ENCODE measurements at regions not wholly inside any gene's neighbourhood (a gene's known extent, or its start where the extent isn't known, plus 50 kb on each side); places are given as distances from the start of the nearest gene placed in this dataset.

- DNase-seq (no peak), ATAC-seq (no peak)
- Histone ChIP-seq H3K36me3 (no peaks in the 10 kb centered on the region), H3K27me3 (no peaks in the 10 kb centered on the region), H3K9me3 (no peaks in the 10 kb centered on the region), H3K4me3 (no peak overlapping the region), H3K4me1 (no peaks in the 10 kb centered on the region), H3K27ac (no peak overlapping the region)
- intact Hi-C loops (cut with DNase I), result no loop called here
- WGBS (ENCODE audit: insufficient coverage, low coverage, low lambda C conversion rate, missing lambda C conversion rate), result 51% methylated on average over 2 of the region's 2 CpGs
- TF ChIP-seq CTCF (IDR thresholded peaks at IDR 0.05) (no peak), POLR2A (IDR thresholded peaks at IDR 0.05) (no peak)
Measured at GRCh38 chr11:109135627-109136026, 286.4 kb upstream of the C11orf87 start.

- intact Hi-C loops (cut with DNase I), result no loop called here
- DNase-seq (no peak), ATAC-seq (no peak)
- no peak overlapping the region for H3K27ac ChIP-seq
- no peak overlapping the region for H3K4me3 ChIP-seq
- H3K9me3 ChIP-seq, result no peaks in the 10 kb centered on the region
- H3K36me3 ChIP-seq, result no peaks in the 10 kb centered on the region
- H3K4me1 ChIP-seq, result no peaks in the 10 kb centered on the region
- H3K27me3 ChIP-seq, result no peaks in the 10 kb centered on the region
- TF ChIP-seq CTCF (IDR thresholded peaks at IDR 0.05) (no peak), POLR2A (IDR thresholded peaks at IDR 0.05) (no peak)
Measured at GRCh38 chr11:109138196-109138595, 283.8 kb upstream of the C11orf87 start.

GRCh38 chr11:109140426-109140825, 281.6 kb upstream of the C11orf87 start:
- ATAC-seq, result no peak
- Histone ChIP-seq H3K4me1 (no peaks in the 10 kb centered on the region), H3K27me3 (no peaks in the 10 kb centered on the region), H3K36me3 (no peaks in the 10 kb centered on the region), H3K27ac (no peak overlapping the region), H3K4me3 (no peak overlapping the region), H3K9me3 (no peaks in the 10 kb centered on the region)
- intact Hi-C loops (cut with DNase I), result no loop called here
- TF ChIP-seq POLR2A (IDR thresholded peaks at IDR 0.05) (no peak), CTCF (IDR thresholded peaks at IDR 0.05) (no peak)
- no peak for DNase-seq

GRCh38 chr11:109140857-109141515, 281.0 kb upstream of the C11orf87 start:
- ATAC-seq (no peak), DNase-seq (no peak)
- no peak overlapping the region for H3K4me3 ChIP-seq
- no peaks in the 10 kb centered on the region for H3K36me3 ChIP-seq
- H3K9me3 ChIP-seq, result no peaks in the 10 kb centered on the region
- 75% methylated on average over 3 of the region's 3 CpGs for WGBS (ENCODE audit: insufficient coverage, low coverage, low lambda C conversion rate, missing lambda C conversion rate)
- H3K27me3 ChIP-seq, result no peaks in the 10 kb centered on the region
- TF ChIP-seq POLR2A (IDR thresholded peaks at IDR 0.05), result no peak
- TF ChIP-seq CTCF (IDR thresholded peaks at IDR 0.05), result no peak
- H3K4me1 ChIP-seq, result no peaks in the 10 kb centered on the region
- no peak overlapping the region for H3K27ac ChIP-seq
- intact Hi-C loops (cut with DNase I), result no loop called here

GRCh38 chr11:109145287-109145686, 276.7 kb upstream of the C11orf87 start:
- intact Hi-C loops (cut with DNase I), result no loop called here
- Histone ChIP-seq H3K27ac (no peak overlapping the region), H3K36me3 (no peaks in the 10 kb centered on the region), H3K27me3 (no peaks in the 10 kb centered on the region), H3K4me3 (no peak overlapping the region), H3K9me3 (no peaks in the 10 kb centered on the region), H3K4me1 (no peaks in the 10 kb centered on the region)
- DNase-seq, result no peak
- WGBS (ENCODE audit: insufficient coverage, low coverage, low lambda C conversion rate, missing lambda C conversion rate), result 82% methylated on average over 14 of the region's 14 CpGs
- TF ChIP-seq POLR2A (IDR thresholded peaks at IDR 0.05), result no peak
- TF ChIP-seq CTCF (IDR thresholded peaks at IDR 0.05), result no peak
- ATAC-seq, result no peak

All from right lobe of liver (tissue), 6 donors.